B cell (primary cell): ENCODE measurements at regions not wholly inside any gene's neighbourhood (a gene's known extent, or its start where the extent isn't known, plus 50 kb on each side); places are given as distances from the start of the nearest gene placed in this dataset.

Experiments
- ATAC-seq: fragments of 200-7000 bp; cut with Tn5 transposase; one replicate; pipeline ENCODE4 v1.10.0; 2021; ENCODE audit warnings: low read depth, mild to moderate bottlenecking, moderate number of reproducible peaks, moderate library complexity
- CTCF ChIA-PET: fragments of 350-600 bp; sonication (Branson Sonifier 250); formaldehyde crosslinking; loops from one replicate; lab custom pipeline; 2021; ENCODE audit warnings: antibody characterized with exemption, inconsistent platforms; lab: Charles Lee
- POLR2A ChIA-PET: fragments of 350-600 bp; sonication (Branson Sonifier 250); formaldehyde crosslinking; loops from one replicate; lab custom pipeline; 2021; ENCODE audit warnings: antibody characterized with exemption; lab: Charles Lee
- DNase-seq: peaks from one replicate; pipeline ENCODE4 v3.0.0; 2013
- H2AFZ ChIP-seq: 2 replicates; pipeline ENCODE4 v1.6.1; 2012; ENCODE audit warnings: mild to moderate bottlenecking, low read depth, low read length; ENCODE audit not compliant: insufficient read depth, poor library complexity, severe bottlenecking
- H3K27ac ChIP-seq, 2 donors: 1 replicate in 1 of 2; 2 replicates in 1 of 2; pipeline ENCODE4 v1.5.1; 2012 to 2013; ENCODE audit warnings: low read length in 2 of 2, mild to moderate bottlenecking in 2 of 2, moderate library complexity in 1 of 2
- H3K27me3 ChIP-seq, 4 experiments: fragments of 200-600 bp in 1 of 4; sonication (generic) in 1 of 4; replicated peaks in 1 of 4; 1 replicate in 2 of 4; 2 replicates in 2 of 4; pipeline versions ENCODE4 v1.6.1 to v1.7.0; 2013 to 2016; ENCODE audit warnings: low read length in 3 of 4, mild to moderate bottlenecking in 2 of 4, mixed read lengths in 1 of 4, moderate library complexity in 1 of 4; ENCODE audit not compliant: insufficient read depth in 4 of 4, control insufficient read depth in 3 of 4; ENCODE audit errors: control extremely low read depth in 1 of 4
- H3K36me3 ChIP-seq, 2 experiments: replicated peaks in 1 of 2; 1 replicate in 1 of 2; 2 replicates in 1 of 2; pipeline versions ENCODE4 v1.6.1 to v1.7.1; 2013; ENCODE audit warnings: low read length in 1 of 2; ENCODE audit not compliant: insufficient read depth in 2 of 2, control insufficient read depth in 1 of 2; ENCODE audit errors: control extremely low read depth in 1 of 2, extremely low read depth in 1 of 2
- H3K4me1 ChIP-seq, 2 donors: fragments of 200-600 bp in 1 of 2; sonication (generic) in 1 of 2; 1 replicate in 1 of 2; 2 replicates in 1 of 2; pipeline versions ENCODE4 v1.5.1 to v1.6.1; 2013 to 2017; ENCODE audit warnings: low read length in 2 of 2; ENCODE audit not compliant: control insufficient read depth in 2 of 2, insufficient read depth in 2 of 2
- H3K4me2 ChIP-seq: replicated peaks from 2 replicates; pipeline ENCODE3; 2012; ENCODE audit warnings: mild to moderate bottlenecking, low read depth, low read length; ENCODE audit not compliant: poor library complexity, severe bottlenecking
- H3K4me3 ChIP-seq, 5 experiments: fragments of 200-600 bp in 1 of 5; sonication (generic) in 1 of 5; 1 replicate in 3 of 5; 2 replicates in 2 of 5; pipeline versions ENCODE4 v1.5.1 to v1.7.0; 2011 to 2016; ENCODE audit warnings: low read length in 4 of 5, mild to moderate bottlenecking in 4 of 5, low read depth in 2 of 5, control low read depth in 1 of 5, moderate library complexity in 1 of 5; ENCODE audit not compliant: insufficient read depth in 1 of 5; ENCODE audit errors: control extremely low read depth in 1 of 5, extremely low read depth in 1 of 5
- H3K79me2 ChIP-seq: fragments of 200-600 bp; sonication (generic); one replicate; pipeline ENCODE4 v1.6.0; 2016; ENCODE audit warnings: low read length; ENCODE audit not compliant: control insufficient read depth, insufficient read depth
- H3K9ac ChIP-seq: fragments of 200-600 bp; sonication (generic); 2 replicates; pipeline ENCODE4 v1.6.1; 2017; ENCODE audit warnings: mild to moderate bottlenecking, low read length, moderate library complexity
- H3K9me3 ChIP-seq, 3 donors: one replicate each; pipeline versions ENCODE4 v1.6.1 to v1.7.1; 2013; ENCODE audit warnings: low read length in 2 of 3; ENCODE audit not compliant: control insufficient read depth in 2 of 3, insufficient read depth in 1 of 3; ENCODE audit errors: control extremely low read depth in 1 of 3
- H4K20me1 ChIP-seq: 2 replicates; pipeline ENCODE4 v1.6.0; 2012; ENCODE audit warnings: mild to moderate bottlenecking, low read length; ENCODE audit not compliant: insufficient read depth, control insufficient read depth, poor library complexity, severe bottlenecking
- H3K27ac Mint-ChIP-seq: one replicate; pipeline ENCODE4 v1.8.0; 2021; ENCODE audit warnings: mixed read lengths
- H3K27me3 Mint-ChIP-seq: one replicate; pipeline ENCODE4 v1.8.0; 2021; ENCODE audit warnings: mixed read lengths
- H3K4me1 Mint-ChIP-seq: one replicate; pipeline ENCODE4 v1.8.0; 2021; ENCODE audit warnings: mixed read lengths
- H3K4me3 Mint-ChIP-seq: one replicate; pipeline ENCODE4 v1.8.0; 2021; ENCODE audit warnings: mixed read lengths
- H3K9me3 Mint-ChIP-seq: one replicate; pipeline ENCODE4 v1.8.0; 2022; ENCODE audit warnings: mixed read lengths; ENCODE audit not compliant: insufficient read depth
- EZH2 ChIP-seq: IDR thresholded peaks from 2 replicates; pipeline ENCODE4 v1.6.1; 2012; ENCODE audit warnings: borderline replicate concordance, low read depth, mild to moderate bottlenecking, moderate library complexity, low read length; ENCODE audit not compliant: insufficient read depth, poor library complexity, severe bottlenecking
- WGBS: methylation state at CpG from one replicate; pipeline ENCODE4 v1.1.5; 2013; ENCODE audit warnings: missing lambda C conversion rate; ENCODE audit not compliant: insufficient coverage; 5-methylcytosine and 5-hydroxymethylcytosine counted together
- intact Hi-C: fragments of 100-400 bp; cut with micrococcal nuclease; formaldehyde crosslinking; loops from one replicate; pipeline ENCODE4 v1.10.0; 2022
- TF ChIP-seq, protein P1 (sequence below): fragments of 200-600 bp; IDR thresholded peaks from one replicate; pipeline ENCODE4 v1.8.0; 2022; ENCODE audit warnings: antibody characterized with exemption, mild to moderate bottlenecking

DNA sequence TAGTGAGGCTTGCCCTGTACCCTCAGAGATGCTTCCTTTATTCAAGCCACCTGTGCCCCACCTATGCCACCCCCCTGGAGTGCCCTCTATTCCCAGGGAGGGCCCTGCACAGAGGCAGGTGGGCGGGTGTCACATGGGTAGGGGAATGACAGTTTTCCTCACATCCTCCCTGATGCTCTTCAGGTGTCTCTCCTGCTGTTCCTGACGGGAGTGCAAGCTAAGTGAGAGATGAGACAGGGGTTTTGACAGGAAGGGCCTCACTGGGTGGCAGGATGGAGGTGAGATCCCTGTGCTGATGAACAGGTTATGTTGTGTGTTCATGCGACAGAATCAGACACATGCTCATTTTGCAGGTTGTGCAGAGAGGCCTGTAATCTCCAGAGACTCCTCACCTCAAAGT is 164.1 kb upstream of the CHD6 start:
- H3K27me3 Mint-ChIP-seq, result no peaks in the 10 kb centered on the region
- ChIA-PET POLR2A (no interaction called here), CTCF (no interaction called here)
- Histone ChIP-seq H3K9ac (no peak overlapping the region), H3K4me1 (no peaks in the 10 kb centered on the region), H3K27me3 (peaks cover 0 to 2% (median 0%) of the 10 kb centered on the region in 4 experiments), H3K4me3 (no peak overlapping the region), H2AFZ (no peak overlapping the region), H3K36me3 (no peaks in the 10 kb centered on the region), H3K4me2 (no peak overlapping the region), H3K27ac (no peak overlapping the region), H4K20me1 (no peaks in the 10 kb centered on the region), H3K79me2 (no peaks in the 10 kb centered on the region), H3K9me3 (peaks cover 0 to 4% (median 0%) of the 10 kb centered on the region in 3 donors)
- H3K9me3 Mint-ChIP-seq, result no peaks in the 10 kb centered on the region
- ATAC-seq, result no peak
- no peak overlapping the region for H3K27ac Mint-ChIP-seq
- H3K4me3 Mint-ChIP-seq, result no peak overlapping the region
- no peaks in the 10 kb centered on the region for H3K4me1 Mint-ChIP-seq
- intact Hi-C loops, result no loop called here
- no CpG with 5 or more reads among the region's 3 CpGs for WGBS
- TF ChIP-seq, protein P1, sequence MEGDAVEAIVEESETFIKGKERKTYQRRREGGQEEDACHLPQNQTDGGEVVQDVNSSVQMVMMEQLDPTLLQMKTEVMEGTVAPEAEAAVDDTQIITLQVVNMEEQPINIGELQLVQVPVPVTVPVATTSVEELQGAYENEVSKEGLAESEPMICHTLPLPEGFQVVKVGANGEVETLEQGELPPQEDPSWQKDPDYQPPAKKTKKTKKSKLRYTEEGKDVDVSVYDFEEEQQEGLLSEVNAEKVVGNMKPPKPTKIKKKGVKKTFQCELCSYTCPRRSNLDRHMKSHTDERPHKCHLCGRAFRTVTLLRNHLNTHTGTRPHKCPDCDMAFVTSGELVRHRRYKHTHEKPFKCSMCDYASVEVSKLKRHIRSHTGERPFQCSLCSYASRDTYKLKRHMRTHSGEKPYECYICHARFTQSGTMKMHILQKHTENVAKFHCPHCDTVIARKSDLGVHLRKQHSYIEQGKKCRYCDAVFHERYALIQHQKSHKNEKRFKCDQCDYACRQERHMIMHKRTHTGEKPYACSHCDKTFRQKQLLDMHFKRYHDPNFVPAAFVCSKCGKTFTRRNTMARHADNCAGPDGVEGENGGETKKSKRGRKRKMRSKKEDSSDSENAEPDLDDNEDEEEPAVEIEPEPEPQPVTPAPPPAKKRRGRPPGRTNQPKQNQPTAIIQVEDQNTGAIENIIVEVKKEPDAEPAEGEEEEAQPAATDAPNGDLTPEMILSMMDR, result no peak
- TF ChIP-seq EZH2, result no peak
- no peak for DNase-seq

DNA sequence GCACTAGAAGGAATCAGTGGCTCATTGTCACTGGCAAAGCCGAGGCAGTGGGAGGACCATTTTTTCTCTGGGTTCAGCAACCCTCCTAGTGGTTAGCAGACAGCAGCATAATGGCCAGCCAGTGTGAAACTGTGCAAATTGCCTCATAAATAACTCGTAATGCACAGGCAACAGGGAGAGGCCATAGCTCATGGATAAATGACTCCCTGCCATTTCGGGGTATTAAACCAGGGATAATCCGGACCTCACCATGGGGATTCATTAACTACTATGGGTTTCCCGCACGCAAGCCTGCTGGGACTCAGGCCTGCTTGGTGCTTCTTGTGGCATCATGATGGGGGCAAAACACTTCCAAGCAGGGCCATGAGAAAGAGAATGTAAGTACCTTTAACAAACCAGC is 158.2 kb upstream of the CHD6 start:
- H3K9me3 ChIP-seq, result no peaks in the 10 kb centered on the region
- DNase-seq (no peak), ATAC-seq (no peak)
- ChIA-PET POLR2A (no interaction called here), CTCF (no interaction called here)
- H3K27me3 Mint-ChIP-seq, result peaks cover 8% of the 10 kb centered on the region
- H3K79me2 ChIP-seq, result no peaks in the 10 kb centered on the region
- TF ChIP-seq EZH2, result no peak
- TF ChIP-seq, protein P1, result no peak
- no peak overlapping the region for H3K9ac ChIP-seq
- no peak overlapping the region for H3K27ac ChIP-seq
- no peaks in the 10 kb centered on the region for H3K4me1 Mint-ChIP-seq
- H3K4me1 ChIP-seq, result no peaks in the 10 kb centered on the region
- H3K36me3 ChIP-seq, result no peaks in the 10 kb centered on the region
- no peak overlapping the region for H3K27ac Mint-ChIP-seq
- peaks cover 0 to 2% (median 0%) of the 10 kb centered on the region in 4 experiments for H3K27me3 ChIP-seq
- 88% methylated on average over 6 of the region's 6 CpGs for WGBS
- intact Hi-C loops, result no loop called here
- H3K4me2 ChIP-seq, result no peak overlapping the region
- no peak overlapping the region for H3K4me3 Mint-ChIP-seq
- no peaks in the 10 kb centered on the region for H4K20me1 ChIP-seq
- H3K9me3 Mint-ChIP-seq, result no peaks in the 10 kb centered on the region
- no peak overlapping the region for H3K4me3 ChIP-seq
- H2AFZ ChIP-seq, result no peak overlapping the region
